ENCODE measurements at regions not wholly inside any gene's neighbourhood (a gene's known extent, or its start where the extent isn't known, plus 50 kb on each side); places are given as distances from the start of the nearest gene placed in this dataset.

DNA sequence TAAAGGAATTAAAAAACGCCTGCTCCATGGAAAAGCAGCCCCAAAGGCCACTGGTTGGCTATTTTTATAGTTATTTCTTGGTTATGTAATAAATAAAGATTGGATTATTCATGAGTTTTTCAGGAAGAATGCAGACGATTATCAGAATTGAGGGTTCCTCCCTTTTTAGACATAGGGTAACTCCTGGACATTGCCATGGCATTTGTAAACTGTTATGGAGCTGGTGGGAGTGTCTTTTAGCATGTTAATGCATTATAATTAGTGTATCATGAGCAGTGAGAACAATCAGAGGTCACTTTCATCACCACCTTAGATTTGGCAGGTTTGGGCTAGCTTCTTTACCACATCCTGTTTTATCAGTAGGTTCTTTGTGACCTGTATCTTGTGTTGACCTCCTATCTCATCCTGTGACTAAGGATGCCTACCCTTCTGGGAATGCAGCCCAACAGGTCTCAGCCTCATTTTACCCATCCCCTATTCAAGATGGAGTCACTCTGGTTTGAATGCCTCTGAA, 728.7 kb downstream of the GALC start:
- TF ChIP-seq SP1 (IDR thresholded peaks at IDR 0.05) (no peak), TAF1 (conservative IDR thresholded peaks at IDR 0.05) (no peak), GABPA (IDR thresholded peaks at IDR 0.05 in 1 of 2, conservative IDR thresholded peaks at IDR 0.05 in 1 of 2) (no peak), YY1 (IDR thresholded peaks at IDR 0.05) (no peak), ZBTB33 (IDR thresholded peaks at IDR 0.05) (no peak)
- TF ChIP-seq, protein P1, sequence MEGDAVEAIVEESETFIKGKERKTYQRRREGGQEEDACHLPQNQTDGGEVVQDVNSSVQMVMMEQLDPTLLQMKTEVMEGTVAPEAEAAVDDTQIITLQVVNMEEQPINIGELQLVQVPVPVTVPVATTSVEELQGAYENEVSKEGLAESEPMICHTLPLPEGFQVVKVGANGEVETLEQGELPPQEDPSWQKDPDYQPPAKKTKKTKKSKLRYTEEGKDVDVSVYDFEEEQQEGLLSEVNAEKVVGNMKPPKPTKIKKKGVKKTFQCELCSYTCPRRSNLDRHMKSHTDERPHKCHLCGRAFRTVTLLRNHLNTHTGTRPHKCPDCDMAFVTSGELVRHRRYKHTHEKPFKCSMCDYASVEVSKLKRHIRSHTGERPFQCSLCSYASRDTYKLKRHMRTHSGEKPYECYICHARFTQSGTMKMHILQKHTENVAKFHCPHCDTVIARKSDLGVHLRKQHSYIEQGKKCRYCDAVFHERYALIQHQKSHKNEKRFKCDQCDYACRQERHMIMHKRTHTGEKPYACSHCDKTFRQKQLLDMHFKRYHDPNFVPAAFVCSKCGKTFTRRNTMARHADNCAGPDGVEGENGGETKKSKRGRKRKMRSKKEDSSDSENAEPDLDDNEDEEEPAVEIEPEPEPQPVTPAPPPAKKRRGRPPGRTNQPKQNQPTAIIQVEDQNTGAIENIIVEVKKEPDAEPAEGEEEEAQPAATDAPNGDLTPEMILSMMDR (IDR thresholded peaks at IDR 0.05; ENCODE audit: low read depth, low read length, missing input control): no peak
- TF ChIP-seq, protein P2, sequence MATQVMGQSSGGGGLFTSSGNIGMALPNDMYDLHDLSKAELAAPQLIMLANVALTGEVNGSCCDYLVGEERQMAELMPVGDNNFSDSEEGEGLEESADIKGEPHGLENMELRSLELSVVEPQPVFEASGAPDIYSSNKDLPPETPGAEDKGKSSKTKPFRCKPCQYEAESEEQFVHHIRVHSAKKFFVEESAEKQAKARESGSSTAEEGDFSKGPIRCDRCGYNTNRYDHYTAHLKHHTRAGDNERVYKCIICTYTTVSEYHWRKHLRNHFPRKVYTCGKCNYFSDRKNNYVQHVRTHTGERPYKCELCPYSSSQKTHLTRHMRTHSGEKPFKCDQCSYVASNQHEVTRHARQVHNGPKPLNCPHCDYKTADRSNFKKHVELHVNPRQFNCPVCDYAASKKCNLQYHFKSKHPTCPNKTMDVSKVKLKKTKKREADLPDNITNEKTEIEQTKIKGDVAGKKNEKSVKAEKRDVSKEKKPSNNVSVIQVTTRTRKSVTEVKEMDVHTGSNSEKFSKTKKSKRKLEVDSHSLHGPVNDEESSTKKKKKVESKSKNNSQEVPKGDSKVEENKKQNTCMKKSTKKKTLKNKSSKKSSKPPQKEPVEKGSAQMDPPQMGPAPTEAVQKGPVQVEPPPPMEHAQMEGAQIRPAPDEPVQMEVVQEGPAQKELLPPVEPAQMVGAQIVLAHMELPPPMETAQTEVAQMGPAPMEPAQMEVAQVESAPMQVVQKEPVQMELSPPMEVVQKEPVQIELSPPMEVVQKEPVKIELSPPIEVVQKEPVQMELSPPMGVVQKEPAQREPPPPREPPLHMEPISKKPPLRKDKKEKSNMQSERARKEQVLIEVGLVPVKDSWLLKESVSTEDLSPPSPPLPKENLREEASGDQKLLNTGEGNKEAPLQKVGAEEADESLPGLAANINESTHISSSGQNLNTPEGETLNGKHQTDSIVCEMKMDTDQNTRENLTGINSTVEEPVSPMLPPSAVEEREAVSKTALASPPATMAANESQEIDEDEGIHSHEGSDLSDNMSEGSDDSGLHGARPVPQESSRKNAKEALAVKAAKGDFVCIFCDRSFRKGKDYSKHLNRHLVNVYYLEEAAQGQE (IDR thresholded peaks at IDR 0.05): no peak
- TF ChIP-seq, protein P3, sequence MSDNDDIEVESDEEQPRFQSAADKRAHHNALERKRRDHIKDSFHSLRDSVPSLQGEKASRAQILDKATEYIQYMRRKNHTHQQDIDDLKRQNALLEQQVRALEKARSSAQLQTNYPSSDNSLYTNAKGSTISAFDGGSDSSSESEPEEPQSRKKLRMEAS (IDR thresholded peaks at IDR 0.05): no peak
